Activated T-helper 17 cell treated with anti-CD3 and anti-CD28 coated beads, Interleukin-2, amount 50 U/mL, for 72 hours (primary cell): ENCODE measurements at regions not wholly inside any gene's neighbourhood (a gene's known extent, or its start where the extent isn't known, plus 50 kb on each side); places are given as distances from the start of the nearest gene placed in this dataset.

Experiments used
- ATAC-seq: fragments of 150-1000 bp; cut with Tn5 transposase; replicated peaks from 2 replicates; pipeline ENCODE4 v1.10.0; 2021; ENCODE audit warnings: mild to moderate bottlenecking, moderate library complexity
- H3K27ac Mint-ChIP-seq: one replicate; pipeline ENCODE4 v1.8.0; 2022; ENCODE audit warnings: mixed read lengths
- H3K27me3 Mint-ChIP-seq: one replicate; pipeline ENCODE4 v1.8.0; 2022; ENCODE audit warnings: mixed read lengths
- H3K36me3 Mint-ChIP-seq: one replicate; pipeline ENCODE4 v1.8.0; 2022; ENCODE audit warnings: low read depth, mild to moderate bottlenecking, mixed read lengths
- H3K4me1 Mint-ChIP-seq: one replicate; pipeline ENCODE4 v1.8.0; 2022; ENCODE audit warnings: mixed read lengths
- H3K4me3 Mint-ChIP-seq: one replicate; pipeline ENCODE4 v1.8.0; 2022; ENCODE audit warnings: mild to moderate bottlenecking, mixed read lengths
- H3K9me3 Mint-ChIP-seq: one replicate; pipeline ENCODE4 v1.8.0; 2022; ENCODE audit warnings: mixed read lengths

DNA sequence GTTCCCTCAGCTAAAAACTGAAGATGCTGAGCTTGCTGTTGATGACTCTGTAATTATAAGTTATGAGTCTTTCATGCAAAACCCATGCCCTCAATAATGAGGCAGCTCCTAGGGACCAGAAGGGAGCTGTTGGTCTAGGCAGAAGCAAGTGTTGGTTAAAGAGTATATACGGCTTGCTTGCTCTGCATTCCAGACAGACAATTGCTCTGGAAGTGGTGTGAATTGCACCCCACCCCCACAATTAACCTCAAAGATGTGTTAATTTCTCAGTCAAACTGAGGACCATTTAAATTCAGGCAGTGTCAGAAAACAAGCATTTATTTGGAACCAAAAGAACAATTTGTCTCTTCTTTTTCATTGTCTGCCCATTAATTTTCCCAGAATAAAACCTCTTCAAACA, 163.5 kb upstream of the EOMES start:
- Mint-ChIP-seq H3K27ac (no peak overlapping the region), H3K9me3 (no peaks in the 10 kb centered on the region), H3K4me1 (peaks cover 6% of the 10 kb centered on the region), H3K36me3 (no peaks in the 10 kb centered on the region), H3K27me3 (peaks cover 3% of the 10 kb centered on the region), H3K4me3 (no peak overlapping the region)
- ATAC-seq, result no peak

DNA sequence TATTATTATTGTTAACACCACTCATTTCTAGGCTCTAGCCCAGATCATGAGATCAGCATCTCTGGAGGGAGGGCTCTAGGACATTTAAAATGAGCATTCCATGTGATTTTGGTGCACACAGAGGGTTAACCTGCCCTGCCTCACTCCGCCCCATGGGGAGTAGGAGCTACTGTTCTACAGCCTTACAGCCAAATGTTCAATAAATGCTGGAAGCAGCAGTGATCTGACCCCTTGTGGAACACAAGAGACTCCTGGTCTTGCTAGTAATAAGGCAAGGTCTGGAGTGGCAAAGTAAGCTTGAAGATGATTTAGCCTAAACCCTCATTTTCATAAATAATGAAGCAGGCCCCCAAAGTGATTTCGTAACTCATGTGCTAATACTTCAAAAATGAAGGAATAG, 166.4 kb upstream of the EOMES start:
- no peaks in the 10 kb centered on the region for H3K36me3 Mint-ChIP-seq

DNA sequence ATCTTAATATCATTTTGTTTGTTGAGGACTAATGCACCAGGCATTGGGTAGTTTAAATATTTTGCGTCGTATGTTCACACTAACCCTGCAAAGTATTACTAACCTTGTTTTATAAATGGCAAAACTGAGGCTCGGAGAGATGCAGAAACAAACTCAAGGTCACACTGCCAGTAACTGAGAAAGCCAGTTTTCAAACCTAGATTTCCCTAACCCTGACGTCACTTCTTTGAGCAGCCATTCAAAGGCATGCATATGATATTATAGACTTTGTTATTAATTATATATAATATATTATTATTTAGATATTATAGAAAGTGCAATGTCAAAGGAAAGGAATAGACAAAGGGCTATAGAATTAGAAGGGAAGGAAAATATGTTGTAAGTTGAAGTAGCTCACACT, 167.6 kb upstream of the EOMES start:
- ATAC-seq, result no peak
- H3K27ac Mint-ChIP-seq, result no peak overlapping the region
- H3K4me3 Mint-ChIP-seq, result no peak overlapping the region
- H3K27me3 Mint-ChIP-seq, result peaks cover 3% of the 10 kb centered on the region
- H3K4me1 Mint-ChIP-seq, result no peaks in the 10 kb centered on the region
- H3K36me3 Mint-ChIP-seq, result no peaks in the 10 kb centered on the region
- H3K9me3 Mint-ChIP-seq, result peaks cover 7% of the 10 kb centered on the region

More for the DNA sequence above, 166.4 kb upstream of the EOMES start:
- Mint-ChIP-seq H3K27me3 (peaks cover 3% of the 10 kb centered on the region), H3K9me3 (peaks cover 7% of the 10 kb centered on the region), H3K4me1 (no peaks in the 10 kb centered on the region), H3K4me3 (no peak overlapping the region), H3K27ac (no peak overlapping the region)
- no peak for ATAC-seq

DNA sequence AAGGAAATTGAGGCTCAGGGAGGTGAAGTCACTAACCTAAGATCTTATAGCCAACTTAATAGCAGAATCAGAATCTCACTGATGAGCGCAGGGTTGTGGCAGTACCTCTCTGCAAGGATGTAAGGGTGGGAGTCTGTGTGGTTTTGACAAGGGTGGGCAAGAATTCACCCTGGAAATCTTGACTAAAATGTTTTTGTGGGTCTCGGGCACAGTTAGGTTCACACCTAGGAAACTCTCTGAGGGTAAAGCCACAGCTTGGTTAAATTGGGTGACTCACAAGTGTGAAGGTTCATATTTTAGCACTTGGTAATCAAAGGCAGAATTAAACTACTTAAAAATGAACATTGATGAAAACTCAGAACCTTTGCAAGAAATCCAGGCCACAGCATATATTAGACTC, 178.2 kb upstream of the EOMES start:
- Mint-ChIP-seq H3K9me3 (peaks cover 2% of the 10 kb centered on the region), H3K4me3 (no peak overlapping the region), H3K4me1 (peaks cover 10% of the 10 kb centered on the region), H3K27me3 (no peaks in the 10 kb centered on the region), H3K36me3 (no peaks in the 10 kb centered on the region), H3K27ac (peak overlapping the region; percentile 65)
- ATAC-seq, result peak; percentile 86

DNA sequence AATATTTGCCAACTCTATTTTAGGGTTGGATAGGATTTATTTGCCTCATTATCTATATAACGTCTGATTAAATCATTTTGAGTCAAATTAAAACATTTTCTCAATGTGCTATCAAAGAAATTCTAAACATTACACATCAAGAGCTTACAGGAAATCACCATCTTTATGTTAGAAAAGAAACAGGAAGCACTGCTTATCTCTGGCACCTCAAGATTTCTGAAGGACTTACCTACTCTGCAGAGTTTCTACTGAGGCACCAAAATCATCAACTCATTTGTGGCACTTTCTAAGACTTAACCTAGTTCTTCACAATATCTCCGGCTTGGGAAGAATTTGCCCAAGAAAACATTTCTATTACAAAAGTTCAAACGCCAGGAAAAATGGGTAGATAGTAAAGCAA, 181.3 kb upstream of the EOMES start:
- ATAC-seq, result peak; percentile 34

DNA sequence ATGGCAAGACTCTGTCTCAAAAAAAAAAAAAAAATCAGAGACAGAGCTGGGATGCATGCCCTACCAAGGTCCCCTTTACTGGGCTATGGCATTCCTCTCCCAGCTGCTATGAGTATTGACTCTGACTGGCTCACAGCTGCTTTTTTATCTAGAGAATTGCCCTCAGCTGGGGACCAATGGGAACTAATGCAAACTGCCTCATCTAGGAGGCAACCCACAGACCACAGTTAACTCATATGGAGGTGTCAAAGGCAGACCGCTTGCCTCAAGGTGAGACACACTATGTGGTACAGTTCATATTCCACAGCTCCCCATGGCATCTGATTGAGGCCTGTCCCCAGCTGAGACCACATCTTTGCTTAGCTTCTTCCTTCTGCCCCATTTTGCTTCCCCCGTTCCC, 183.5 kb upstream of the EOMES start:
- peak; percentile 57 for ATAC-seq
- no peak overlapping the region for H3K27ac Mint-ChIP-seq
- H3K9me3 Mint-ChIP-seq, result no peaks in the 10 kb centered on the region
- H3K4me1 Mint-ChIP-seq, result peaks cover 3% of the 10 kb centered on the region
- H3K36me3 Mint-ChIP-seq, result no peaks in the 10 kb centered on the region
- no peaks in the 10 kb centered on the region for H3K27me3 Mint-ChIP-seq
- H3K4me3 Mint-ChIP-seq, result no peak overlapping the region

More for the DNA sequence above, 181.3 kb upstream of the EOMES start:
- H3K27me3 Mint-ChIP-seq, result no peaks in the 10 kb centered on the region
- H3K4me1 Mint-ChIP-seq, result peaks cover 10% of the 10 kb centered on the region
- no peaks in the 10 kb centered on the region for H3K36me3 Mint-ChIP-seq
- peak overlapping the region; percentile 25 for H3K27ac Mint-ChIP-seq
- no peaks in the 10 kb centered on the region for H3K9me3 Mint-ChIP-seq
- peak overlapping the region; percentile 4 for H3K4me3 Mint-ChIP-seq

DNA sequence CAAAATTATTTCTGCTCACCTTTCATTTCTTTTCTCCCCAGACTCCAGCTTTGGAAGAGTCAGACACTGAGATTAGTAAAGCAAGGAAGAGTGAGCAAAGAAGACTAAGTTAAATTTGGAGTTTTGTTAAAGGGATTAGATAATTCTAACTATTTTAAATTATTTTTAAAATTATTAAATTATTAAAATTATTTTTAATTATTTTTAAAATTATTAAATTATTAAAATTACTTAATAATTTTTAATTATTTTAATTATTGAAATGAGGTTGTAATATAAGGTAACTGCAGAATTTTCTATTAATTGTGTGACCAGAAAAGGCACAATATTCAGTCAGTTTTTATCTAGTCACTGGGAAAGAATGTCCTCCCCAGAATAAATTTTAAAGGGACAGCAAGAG, 185.0 kb upstream of the EOMES start:
- no peak for ATAC-seq
- no peaks in the 10 kb centered on the region for H3K36me3 Mint-ChIP-seq
- no peaks in the 10 kb centered on the region for H3K27me3 Mint-ChIP-seq
- no peak overlapping the region for H3K27ac Mint-ChIP-seq
- no peak overlapping the region for H3K4me3 Mint-ChIP-seq
- peaks cover 3% of the 10 kb centered on the region for H3K4me1 Mint-ChIP-seq
- no peaks in the 10 kb centered on the region for H3K9me3 Mint-ChIP-seq

DNA sequence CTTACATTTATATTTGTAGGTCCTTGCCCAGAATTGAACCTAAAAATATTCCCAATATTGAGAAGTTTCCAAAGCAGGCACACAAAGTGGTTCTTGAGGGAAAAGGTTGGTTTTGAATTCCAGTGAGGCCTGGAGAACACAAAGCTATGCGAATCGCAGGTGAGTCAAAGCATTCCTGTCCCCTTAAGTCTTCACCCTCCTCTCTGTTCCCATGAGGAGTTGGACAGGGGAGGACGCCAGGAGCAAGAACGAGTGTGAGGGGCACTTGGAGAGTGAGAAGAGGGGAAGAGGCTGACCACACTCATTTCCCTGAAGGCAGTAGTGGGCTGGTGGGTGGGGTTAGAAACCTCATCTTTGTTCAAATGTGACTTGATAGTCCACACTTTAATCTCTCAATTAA, 185.8 kb upstream of the EOMES start:
- H3K36me3 Mint-ChIP-seq, result no peaks in the 10 kb centered on the region
- H3K27me3 Mint-ChIP-seq, result no peaks in the 10 kb centered on the region
- no peak for ATAC-seq
- H3K4me3 Mint-ChIP-seq, result no peak overlapping the region
- H3K9me3 Mint-ChIP-seq, result no peaks in the 10 kb centered on the region
- no peak overlapping the region for H3K27ac Mint-ChIP-seq
- peaks cover under 1% of the 10 kb centered on the region for H3K4me1 Mint-ChIP-seq

DNA sequence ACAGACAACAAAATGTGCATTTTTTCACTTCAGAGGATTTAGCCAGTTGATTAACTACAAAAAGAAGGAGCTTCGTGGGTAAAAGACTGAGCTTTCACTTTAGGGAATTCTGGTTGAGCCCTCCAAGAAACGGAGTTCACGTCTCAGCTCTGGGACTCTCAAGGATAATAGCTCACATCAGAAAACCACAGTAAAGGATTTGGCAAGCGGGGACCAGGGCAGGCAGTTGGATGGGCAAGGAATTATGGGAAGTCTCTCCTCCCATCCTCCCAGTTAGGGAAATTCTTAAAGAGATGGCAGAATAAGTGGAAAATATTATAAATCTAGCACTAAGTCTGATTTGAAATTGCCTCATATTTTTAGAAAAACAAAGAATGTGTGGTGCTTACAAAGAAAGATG, 188.3 kb upstream of the EOMES start:
- H3K9me3 Mint-ChIP-seq, result no peaks in the 10 kb centered on the region
- H3K36me3 Mint-ChIP-seq, result no peaks in the 10 kb centered on the region
- no peak overlapping the region for H3K4me3 Mint-ChIP-seq
- no peaks in the 10 kb centered on the region for H3K4me1 Mint-ChIP-seq
- no peak for ATAC-seq
- H3K27me3 Mint-ChIP-seq, result no peaks in the 10 kb centered on the region
- H3K27ac Mint-ChIP-seq, result no peak overlapping the region

DNA sequence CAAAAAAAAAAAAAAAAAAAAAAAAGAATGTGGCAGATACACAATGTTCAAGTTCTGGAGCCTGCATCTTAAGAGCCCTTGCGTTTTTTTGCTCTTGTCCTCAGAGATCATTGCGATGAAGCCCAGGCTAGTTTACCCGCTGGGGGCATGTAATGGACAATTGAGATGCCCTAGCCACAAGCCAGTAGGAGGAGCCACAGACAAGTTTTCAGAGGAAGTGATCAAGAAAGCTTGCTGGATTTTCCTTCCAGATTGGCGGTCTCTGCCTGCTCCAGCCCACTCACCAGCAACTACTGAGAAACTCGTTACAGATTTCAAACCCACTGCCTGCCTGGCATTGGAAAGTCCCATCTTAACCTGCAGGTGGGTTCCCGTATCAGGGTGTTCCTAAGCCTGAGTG, 192.1 kb upstream of the EOMES start:
- H3K4me1 Mint-ChIP-seq, result no peaks in the 10 kb centered on the region
- no peak overlapping the region for H3K4me3 Mint-ChIP-seq
- no peak overlapping the region for H3K27ac Mint-ChIP-seq
- H3K36me3 Mint-ChIP-seq, result no peaks in the 10 kb centered on the region
- H3K9me3 Mint-ChIP-seq, result no peaks in the 10 kb centered on the region
- ATAC-seq, result no peak
- H3K27me3 Mint-ChIP-seq, result no peaks in the 10 kb centered on the region

DNA sequence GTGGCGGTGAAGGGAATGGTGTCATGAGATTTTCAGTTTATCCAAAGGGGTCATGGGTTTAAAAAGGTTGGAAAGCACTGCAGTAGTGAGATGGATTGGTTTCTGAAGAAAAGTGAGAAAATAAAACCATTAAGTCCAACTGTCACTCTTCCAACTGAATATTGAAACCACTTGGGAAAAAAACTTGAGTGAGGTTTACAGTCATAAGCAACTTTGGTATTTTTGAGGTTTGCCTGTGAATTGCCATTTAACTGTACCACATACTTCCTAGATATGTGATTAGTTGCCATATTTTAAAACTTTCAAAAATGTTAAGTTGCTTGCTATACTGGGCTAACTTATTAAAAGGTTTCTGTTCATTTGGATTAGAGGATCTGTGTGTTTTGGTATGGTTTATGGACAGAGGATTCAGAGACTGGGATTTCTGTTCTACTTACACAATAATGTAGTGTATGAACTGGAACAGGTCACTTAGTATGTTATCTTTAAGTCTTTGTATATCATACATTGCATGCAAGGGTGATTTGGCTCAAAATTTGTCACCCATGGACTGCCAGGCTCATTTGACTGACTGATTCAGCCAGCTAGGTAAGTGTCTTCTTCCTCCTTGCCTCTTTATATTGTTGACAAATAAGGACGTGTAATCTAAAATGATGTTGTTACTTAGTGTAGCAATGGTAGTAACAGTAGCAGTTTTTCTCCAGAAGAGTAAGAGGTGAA, 201.4 kb upstream of the EOMES start:
- no peaks in the 10 kb centered on the region for H3K9me3 Mint-ChIP-seq
- no peak overlapping the region for H3K4me3 Mint-ChIP-seq
- H3K27ac Mint-ChIP-seq, result no peak overlapping the region
- no peaks in the 10 kb centered on the region for H3K36me3 Mint-ChIP-seq
- no peaks in the 10 kb centered on the region for H3K27me3 Mint-ChIP-seq
- no peak for ATAC-seq
- H3K4me1 Mint-ChIP-seq, result peaks cover 5% of the 10 kb centered on the region

DNA sequence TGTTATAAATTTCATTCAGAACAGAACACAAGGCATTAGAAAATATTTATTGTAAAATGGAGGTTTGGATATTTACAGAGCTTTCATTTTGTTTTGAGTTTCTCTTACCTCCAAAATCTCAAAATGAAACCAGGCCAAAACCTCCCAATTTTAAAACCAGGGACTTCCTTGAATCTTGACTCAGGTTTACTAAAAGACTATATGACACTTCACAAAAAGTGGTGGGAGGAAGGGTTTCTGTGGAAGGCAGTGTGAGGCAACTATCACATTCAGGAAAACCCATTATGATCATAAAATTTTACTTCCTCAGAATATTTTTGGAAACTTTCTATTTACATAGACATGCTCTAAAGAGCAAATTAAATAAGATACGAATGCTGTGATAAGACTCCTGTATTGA, 205.8 kb upstream of the EOMES start:
- ATAC-seq, result peak; percentile 85
- H3K27ac Mint-ChIP-seq, result peak overlapping the region; percentile 5

DNA sequence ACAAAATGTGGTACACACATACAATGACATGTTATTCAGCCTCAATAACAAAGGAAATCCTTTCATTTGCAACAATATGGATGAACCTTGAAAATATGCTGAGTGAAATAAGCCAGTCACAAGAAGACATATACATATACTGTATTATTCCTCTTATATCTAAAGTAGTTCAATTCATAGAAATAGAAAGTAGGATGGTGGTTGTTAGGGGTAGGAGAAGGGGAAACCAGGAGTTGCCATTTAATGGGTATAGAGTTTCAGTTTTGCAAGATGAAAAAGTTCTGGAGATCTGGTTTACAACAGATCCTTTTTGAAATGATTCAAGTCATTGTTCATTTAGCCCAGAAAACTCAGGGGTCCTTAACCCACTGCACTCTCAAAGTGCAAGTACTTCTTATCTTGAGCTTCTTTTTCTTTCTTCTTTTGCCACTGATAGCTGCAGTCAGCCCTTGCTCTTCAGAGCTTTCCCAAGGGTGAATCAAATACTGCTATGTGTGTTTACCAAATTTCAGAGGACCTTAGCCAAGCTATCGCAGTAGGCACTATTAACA, 208.0 kb upstream of the EOMES start:
- ATAC-seq, result peak; percentile 24
- H3K36me3 Mint-ChIP-seq, result no peaks in the 10 kb centered on the region
- H3K27ac Mint-ChIP-seq, result no peak overlapping the region
- H3K4me1 Mint-ChIP-seq, result peaks cover 5% of the 10 kb centered on the region
- H3K9me3 Mint-ChIP-seq, result peaks cover 4% of the 10 kb centered on the region
- peaks cover 4% of the 10 kb centered on the region for H3K27me3 Mint-ChIP-seq
- H3K4me3 Mint-ChIP-seq, result no peak overlapping the region

More for the DNA sequence above, 205.8 kb upstream of the EOMES start:
- peaks cover 4% of the 10 kb centered on the region for H3K27me3 Mint-ChIP-seq
- peaks cover 5% of the 10 kb centered on the region for H3K4me1 Mint-ChIP-seq
- H3K36me3 Mint-ChIP-seq, result no peaks in the 10 kb centered on the region
- peak overlapping the region; percentile 38 for H3K4me3 Mint-ChIP-seq
- H3K9me3 Mint-ChIP-seq, result peaks cover 4% of the 10 kb centered on the region

DNA sequence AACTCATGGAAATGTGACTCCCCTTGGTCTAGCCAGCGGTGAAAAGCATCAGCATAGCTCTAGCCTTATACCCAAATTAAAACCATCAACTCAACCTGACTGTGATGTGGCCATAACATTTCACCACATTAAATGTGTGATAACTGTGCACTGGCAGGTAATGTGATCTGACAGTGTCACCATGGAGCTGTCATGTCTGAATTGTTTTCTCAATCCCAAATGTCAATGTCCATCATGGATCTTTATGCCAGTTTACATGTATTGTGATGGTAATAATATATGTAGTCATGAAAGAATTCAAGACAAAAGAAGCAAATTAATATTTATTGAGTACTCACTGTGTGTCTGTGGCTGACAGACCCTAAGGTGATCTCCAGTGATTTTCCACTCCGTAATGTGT, 213.4 kb upstream of the EOMES start:
- no peaks in the 10 kb centered on the region for H3K36me3 Mint-ChIP-seq
- H3K27ac Mint-ChIP-seq, result no peak overlapping the region
- H3K9me3 Mint-ChIP-seq, result peaks cover 4% of the 10 kb centered on the region
- no peak for ATAC-seq
- H3K4me3 Mint-ChIP-seq, result no peak overlapping the region
- H3K27me3 Mint-ChIP-seq, result peaks cover 4% of the 10 kb centered on the region
- peaks cover 5% of the 10 kb centered on the region for H3K4me1 Mint-ChIP-seq

DNA sequence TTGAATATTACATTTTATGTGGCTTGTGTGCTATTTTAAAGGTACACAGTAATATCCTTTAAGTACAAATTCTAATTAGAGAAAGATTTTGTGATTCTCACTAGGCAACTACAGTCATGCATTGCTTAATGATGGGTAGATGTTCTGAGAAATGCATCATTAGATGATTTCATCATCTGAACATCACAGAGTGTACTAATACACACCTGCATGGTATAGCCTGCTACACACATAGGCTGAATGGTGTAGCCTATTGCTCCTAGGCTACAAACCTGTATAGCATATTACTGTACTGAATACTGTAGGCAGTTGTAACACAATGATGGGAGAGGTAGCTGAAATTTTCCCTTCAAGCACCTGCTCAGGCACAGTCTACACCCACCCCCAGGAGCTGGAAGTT, 217.4 kb upstream of the EOMES start:
- H3K36me3 Mint-ChIP-seq, result no peaks in the 10 kb centered on the region
- H3K27ac Mint-ChIP-seq, result no peak overlapping the region
- ATAC-seq, result no peak
- no peak overlapping the region for H3K4me3 Mint-ChIP-seq
- no peaks in the 10 kb centered on the region for H3K9me3 Mint-ChIP-seq
- H3K4me1 Mint-ChIP-seq, result peaks cover 5% of the 10 kb centered on the region
- no peaks in the 10 kb centered on the region for H3K27me3 Mint-ChIP-seq
